Fibroblast of pulmonary artery (primary cell): ENCODE measurements at regions not wholly inside any gene's neighbourhood (a gene's known extent, or its start where the extent isn't known, plus 50 kb on each side); places are given as distances from the start of the nearest gene placed in this dataset.

Experiments used
- DNase-seq: peaks from one replicate; pipeline ENCODE4 v3.0.0-alpha.2; 2010; ENCODE audit warnings: low read depth
- H3K4me3 ChIP-seq: replicated peaks from 2 replicates; pipeline ENCODE4 v1.5.1; 2011; ENCODE audit warnings: low read depth, mild to moderate bottlenecking, control low read depth, low read length, moderate library complexity
- TF ChIP-seq, protein P1 (sequence below): IDR thresholded peaks from 2 replicates; pipeline ENCODE4 v1.5.1; 2011; ENCODE audit warnings: mild to moderate bottlenecking, control low read depth, low read length, inconsistent platforms; ENCODE audit errors: missing control alignments

GRCh38 chr20:60693496-60694133 is 558.4 kb upstream of the CDH4 start:
- H3K4me3 ChIP-seq = no peak overlapping the region
- TF ChIP-seq, protein P1, sequence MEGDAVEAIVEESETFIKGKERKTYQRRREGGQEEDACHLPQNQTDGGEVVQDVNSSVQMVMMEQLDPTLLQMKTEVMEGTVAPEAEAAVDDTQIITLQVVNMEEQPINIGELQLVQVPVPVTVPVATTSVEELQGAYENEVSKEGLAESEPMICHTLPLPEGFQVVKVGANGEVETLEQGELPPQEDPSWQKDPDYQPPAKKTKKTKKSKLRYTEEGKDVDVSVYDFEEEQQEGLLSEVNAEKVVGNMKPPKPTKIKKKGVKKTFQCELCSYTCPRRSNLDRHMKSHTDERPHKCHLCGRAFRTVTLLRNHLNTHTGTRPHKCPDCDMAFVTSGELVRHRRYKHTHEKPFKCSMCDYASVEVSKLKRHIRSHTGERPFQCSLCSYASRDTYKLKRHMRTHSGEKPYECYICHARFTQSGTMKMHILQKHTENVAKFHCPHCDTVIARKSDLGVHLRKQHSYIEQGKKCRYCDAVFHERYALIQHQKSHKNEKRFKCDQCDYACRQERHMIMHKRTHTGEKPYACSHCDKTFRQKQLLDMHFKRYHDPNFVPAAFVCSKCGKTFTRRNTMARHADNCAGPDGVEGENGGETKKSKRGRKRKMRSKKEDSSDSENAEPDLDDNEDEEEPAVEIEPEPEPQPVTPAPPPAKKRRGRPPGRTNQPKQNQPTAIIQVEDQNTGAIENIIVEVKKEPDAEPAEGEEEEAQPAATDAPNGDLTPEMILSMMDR = no peak
- no peak for DNase-seq

- DNase-seq = no peak
- TF ChIP-seq, protein P1 = no peak
- no peak overlapping the region for H3K4me3 ChIP-seq
Observed at GRCh38 chr20:60694763-60695162, 557.3 kb upstream of the CDH4 start.

- peak; percentile 39 for DNase-seq
- H3K4me3 ChIP-seq = no peak overlapping the region
- TF ChIP-seq, protein P1 = no peak
Observed at GRCh38 chr20:60695226-60696000, 556.6 kb upstream of the CDH4 start.

GRCh38 chr20:60697252-60697651 is 554.8 kb upstream of the CDH4 start:
- no peak for DNase-seq
- TF ChIP-seq, protein P1 = no peak
- no peak overlapping the region for H3K4me3 ChIP-seq

DNA sequence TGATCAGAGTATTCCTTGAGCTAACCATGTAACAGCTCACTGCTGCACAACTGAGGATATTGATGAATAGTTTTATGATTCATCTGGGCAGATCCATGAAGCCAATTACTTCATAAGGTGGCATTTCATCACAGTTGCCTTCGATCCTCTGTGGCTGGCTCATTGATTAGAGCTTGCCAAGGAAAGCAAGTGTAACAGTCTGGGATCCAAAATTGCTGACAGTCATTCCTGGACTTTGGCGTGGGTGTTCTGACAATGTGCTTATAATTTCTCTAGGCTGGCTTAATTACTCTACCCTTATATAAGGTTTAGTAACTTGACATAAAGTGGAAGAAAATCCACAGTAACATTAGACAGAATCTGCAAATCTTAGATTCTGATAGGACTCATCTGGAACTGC is 551.3 kb upstream of the CDH4 start:
- TF ChIP-seq, protein P1 = no peak
- no peak overlapping the region for H3K4me3 ChIP-seq
- no peak for DNase-seq

DNA sequence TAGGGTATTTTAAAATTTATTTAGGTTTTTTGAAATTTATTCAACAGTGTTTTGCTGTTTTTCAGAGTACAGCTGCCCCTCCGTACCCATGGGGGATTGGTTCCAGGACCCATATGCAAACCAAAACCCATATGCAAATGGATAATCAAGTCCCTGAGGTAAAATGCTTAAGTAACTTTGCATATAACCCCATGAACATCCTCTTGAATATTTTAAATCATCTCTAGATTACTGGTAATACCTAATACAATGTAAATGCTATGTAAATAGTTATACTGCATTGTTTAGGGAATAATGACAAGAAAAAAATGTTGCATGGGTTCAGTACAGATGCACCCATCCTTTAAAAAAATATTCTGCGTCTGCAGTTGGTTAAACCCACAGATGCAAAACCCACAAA is 547.9 kb upstream of the CDH4 start:
- H3K4me3 ChIP-seq = no peak overlapping the region
- no peak for DNase-seq
- TF ChIP-seq, protein P1 = no peak

DNA sequence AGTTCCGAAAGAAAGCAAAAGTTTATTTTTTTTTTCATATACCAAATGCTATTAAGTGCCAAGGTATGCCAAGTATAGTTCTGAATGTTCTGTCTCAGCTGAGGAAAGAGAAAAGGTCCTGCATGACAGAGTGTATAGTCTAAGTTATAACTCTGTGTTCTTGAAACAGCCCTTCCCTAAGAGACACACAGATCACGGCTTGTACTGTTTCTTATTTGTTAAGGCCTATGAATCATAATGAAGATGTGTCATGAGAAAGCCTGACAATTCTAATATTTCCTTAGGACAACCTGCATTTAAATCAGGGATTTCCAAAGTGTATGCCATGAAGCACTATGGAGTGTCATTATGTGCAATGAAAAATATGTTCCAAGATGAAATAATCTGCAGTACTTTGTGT is 538.7 kb upstream of the CDH4 start:
- no peak for DNase-seq
- TF ChIP-seq, protein P1 = no peak
- H3K4me3 ChIP-seq = no peak overlapping the region
